Nephron progenitor cell (in vitro differentiated cells): ENCODE measurements at regions not wholly inside any gene's neighbourhood (a gene's known extent, or its start where the extent isn't known, plus 50 kb on each side); places are given as distances from the start of the nearest gene placed in this dataset.

Experiments
- DNase-seq: peaks from one replicate; pipeline ENCODE4 v3.0.0; 2021
- H3K27ac Mint-ChIP-seq: 2 replicates; pipeline ENCODE4 v1.8.0; 2021; ENCODE audit warnings: mild to moderate bottlenecking, moderate library complexity, mixed read lengths
- H3K27me3 Mint-ChIP-seq: 2 replicates; pipeline ENCODE4 v1.8.0; 2021; ENCODE audit warnings: mild to moderate bottlenecking, low read depth, mixed read lengths; ENCODE audit not compliant: poor library complexity
- H3K36me3 Mint-ChIP-seq: 2 replicates; pipeline ENCODE4 v1.8.0; 2021; ENCODE audit warnings: low read depth, mixed read lengths
- H3K4me1 Mint-ChIP-seq: 2 replicates; pipeline ENCODE4 v1.8.0; 2021; ENCODE audit warnings: mixed read lengths
- H3K4me3 Mint-ChIP-seq: 2 replicates; pipeline ENCODE4 v1.8.0; 2021; ENCODE audit warnings: mild to moderate bottlenecking, moderate library complexity, mixed read lengths
- H3K9me3 Mint-ChIP-seq: 2 replicates; pipeline ENCODE4 v1.8.0; 2021; ENCODE audit warnings: mild to moderate bottlenecking, moderate library complexity, mixed read lengths
- CTCF ChIP-seq: fragments of 200-600 bp; sonication (generic); IDR thresholded peaks from 2 replicates; pipeline ENCODE4 v1.5.0; 2021; ENCODE audit warnings: antibody characterized with exemption

GRCh38 chr12:88957358-88957757 is 377.1 kb upstream of the KITLG start:
- no peak overlapping the region for H3K4me3 Mint-ChIP-seq
- no peaks in the 10 kb centered on the region for H3K36me3 Mint-ChIP-seq

GRCh38 chr12:88955531-88955930 is 375.3 kb upstream of the KITLG start:
- Mint-ChIP-seq H3K27ac (no peak overlapping the region), H3K9me3 (peaks cover 5% of the 10 kb centered on the region), H3K27me3 (peaks cover 4% of the 10 kb centered on the region), H3K36me3 (no peaks in the 10 kb centered on the region), H3K4me3 (no peak overlapping the region), H3K4me1 (peaks cover 29% of the 10 kb centered on the region)
- no peak for TF ChIP-seq CTCF
- DNase-seq: no peak

More at GRCh38 chr12:88957358-88957757, 377.1 kb upstream of the KITLG start:
- no peak for TF ChIP-seq CTCF
- Mint-ChIP-seq H3K27me3 (peaks cover 4% of the 10 kb centered on the region), H3K27ac (no peak overlapping the region), H3K9me3 (no peaks in the 10 kb centered on the region), H3K4me1 (peaks cover 11% of the 10 kb centered on the region)
- DNase-seq: no peak

- H3K27me3 Mint-ChIP-seq: no peaks in the 10 kb centered on the region
- H3K9me3 Mint-ChIP-seq: peaks cover 13% of the 10 kb centered on the region
- no peak for TF ChIP-seq CTCF
- H3K4me1 Mint-ChIP-seq: peaks cover 29% of the 10 kb centered on the region
- no peak for DNase-seq
- H3K36me3 Mint-ChIP-seq: peaks cover 6% of the 10 kb centered on the region
- H3K4me3 Mint-ChIP-seq: no peak overlapping the region
- no peak overlapping the region for H3K27ac Mint-ChIP-seq
Measured at GRCh38 chr12:88953029-88953586, 372.8 kb upstream of the KITLG start.

- H3K36me3 Mint-ChIP-seq: peaks cover 6% of the 10 kb centered on the region
- H3K4me3 Mint-ChIP-seq: no peak overlapping the region
- no peak for TF ChIP-seq CTCF
- DNase-seq: no peak
- H3K27ac Mint-ChIP-seq: peak overlapping the region; percentile 43
- H3K27me3 Mint-ChIP-seq: no peaks in the 10 kb centered on the region
- H3K9me3 Mint-ChIP-seq: peaks cover 13% of the 10 kb centered on the region
- H3K4me1 Mint-ChIP-seq: peaks cover 31% of the 10 kb centered on the region
Measured at GRCh38 chr12:88952562-88952942, 372.3 kb upstream of the KITLG start.

- DNase-seq: no peak
- no peak for TF ChIP-seq CTCF
- H3K27me3 Mint-ChIP-seq: no peaks in the 10 kb centered on the region
- H3K27ac Mint-ChIP-seq: peak overlapping the region; percentile 43
- peaks cover 37% of the 10 kb centered on the region for H3K4me1 Mint-ChIP-seq
- no peak overlapping the region for H3K4me3 Mint-ChIP-seq
- peaks cover 6% of the 10 kb centered on the region for H3K36me3 Mint-ChIP-seq
- H3K9me3 Mint-ChIP-seq: peaks cover 13% of the 10 kb centered on the region
Measured at GRCh38 chr12:88951860-88952561, 371.7 kb upstream of the KITLG start.

- no peak for DNase-seq
- Mint-ChIP-seq H3K27me3 (no peaks in the 10 kb centered on the region), H3K4me3 (no peak overlapping the region), H3K36me3 (peaks cover 6% of the 10 kb centered on the region), H3K4me1 (peaks cover 45% of the 10 kb centered on the region), H3K9me3 (peaks cover 13% of the 10 kb centered on the region), H3K27ac (peak overlapping the region; percentile 66)
- TF ChIP-seq CTCF: no peak
Measured at GRCh38 chr12:88951177-88951576, 370.9 kb upstream of the KITLG start.
